GM18870 (cell line): ENCODE measurements at regions not wholly inside any gene's neighbourhood (a gene's known extent, or its start where the extent isn't known, plus 50 kb on each side); places are given as distances from the start of the nearest gene placed in this dataset.

Experiments
- ATAC-seq: cut with Tn5 transposase; IDR thresholded peaks from one replicate; pipeline ENCODE4 v1.9.1; 2021; ENCODE audit warnings: moderate library complexity; ENCODE audit not compliant: unreplicated experiment

GRCh38 chr5:4947893-4948536 lies 192.1 kb upstream of the ADAMTS16 start:
- no peak for ATAC-seq

GRCh38 chr5:4949108-4949507 lies 191.0 kb upstream of the ADAMTS16 start:
- ATAC-seq = no peak

- ATAC-seq = no peak
Measured at GRCh38 chr5:4953576-4953975, 186.6 kb upstream of the ADAMTS16 start.

- ATAC-seq = no peak
Measured at GRCh38 chr5:4954048-4954447, 186.1 kb upstream of the ADAMTS16 start.

- no peak for ATAC-seq
Measured at GRCh38 chr5:4963265-4963664, 176.9 kb upstream of the ADAMTS16 start.

- no peak for ATAC-seq
Measured at GRCh38 chr5:4969351-4969750, 170.8 kb upstream of the ADAMTS16 start.

- ATAC-seq = no peak
Measured at GRCh38 chr5:4970171-4970570, 170.0 kb upstream of the ADAMTS16 start.

- ATAC-seq = no peak
Measured at GRCh38 chr5:4976902-4977301, 163.2 kb upstream of the ADAMTS16 start.

- no peak for ATAC-seq
Measured at GRCh38 chr5:4977416-4978110, 162.6 kb upstream of the ADAMTS16 start.

GRCh38 chr5:4980201-4980600 lies 159.9 kb upstream of the ADAMTS16 start:
- ATAC-seq = no peak

GRCh38 chr5:4981608-4982007 lies 158.5 kb upstream of the ADAMTS16 start:
- ATAC-seq = no peak

- ATAC-seq = no peak
Measured at GRCh38 chr5:4983701-4984100, 156.4 kb upstream of the ADAMTS16 start.

GRCh38 chr5:4984461-4984860 lies 155.7 kb upstream of the ADAMTS16 start:
- no peak for ATAC-seq

- ATAC-seq = no peak
Measured at GRCh38 chr5:4987431-4987830, 152.7 kb upstream of the ADAMTS16 start.

- no peak for ATAC-seq
Measured at GRCh38 chr5:4989118-4989517, 151.0 kb upstream of the ADAMTS16 start.

GRCh38 chr5:4990017-4990416 lies 150.1 kb upstream of the ADAMTS16 start:
- ATAC-seq = no peak

GRCh38 chr5:4990462-4990861 lies 149.7 kb upstream of the ADAMTS16 start:
- ATAC-seq = no peak

- ATAC-seq = no peak
Measured at GRCh38 chr5:4991925-4992324, 148.2 kb upstream of the ADAMTS16 start.

GRCh38 chr5:4995014-4995413 lies 145.1 kb upstream of the ADAMTS16 start:
- ATAC-seq = no peak

- no peak for ATAC-seq
Measured at GRCh38 chr5:5005353-5005752, 134.8 kb upstream of the ADAMTS16 start.

GRCh38 chr5:5006548-5006947 lies 133.6 kb upstream of the ADAMTS16 start:
- no peak for ATAC-seq

- ATAC-seq = no peak
Measured at GRCh38 chr5:5009240-5009639, 130.9 kb upstream of the ADAMTS16 start.

GRCh38 chr5:5011151-5011550 lies 129.0 kb upstream of the ADAMTS16 start:
- ATAC-seq = no peak
